B cell (primary cell): ENCODE measurements at regions not wholly inside any gene's neighbourhood (a gene's known extent, or its start where the extent isn't known, plus 50 kb on each side); places are given as distances from the start of the nearest gene placed in this dataset.

ENCODE experiments used
- ATAC-seq: fragments of 200-7000 bp; cut with Tn5 transposase; one replicate; pipeline ENCODE4 v1.10.0; 2021; ENCODE audit warnings: low read depth, mild to moderate bottlenecking, moderate number of reproducible peaks, moderate library complexity
- CTCF ChIA-PET: fragments of 350-600 bp; sonication (Branson Sonifier 250); formaldehyde crosslinking; loops from one replicate; lab custom pipeline; 2021; ENCODE audit warnings: antibody characterized with exemption, inconsistent platforms; lab: Charles Lee
- POLR2A ChIA-PET: fragments of 350-600 bp; sonication (Branson Sonifier 250); formaldehyde crosslinking; loops from one replicate; lab custom pipeline; 2021; ENCODE audit warnings: antibody characterized with exemption; lab: Charles Lee
- DNase-seq: peaks from one replicate; pipeline ENCODE4 v3.0.0; 2013
- H2AFZ ChIP-seq: 2 replicates; pipeline ENCODE4 v1.6.1; 2012; ENCODE audit warnings: mild to moderate bottlenecking, low read depth, low read length; ENCODE audit not compliant: insufficient read depth, poor library complexity, severe bottlenecking
- H3K27ac ChIP-seq, 2 donors: 1 replicate in 1 of 2; 2 replicates in 1 of 2; pipeline ENCODE4 v1.5.1; 2012 to 2013; ENCODE audit warnings: low read length in 2 of 2, mild to moderate bottlenecking in 2 of 2, moderate library complexity in 1 of 2
- H3K27me3 ChIP-seq, 4 experiments: fragments of 200-600 bp in 1 of 4; sonication (generic) in 1 of 4; replicated peaks in 1 of 4; 1 replicate in 2 of 4; 2 replicates in 2 of 4; pipeline versions ENCODE4 v1.6.1 to v1.7.0; 2013 to 2016; ENCODE audit warnings: low read length in 3 of 4, mild to moderate bottlenecking in 2 of 4, mixed read lengths in 1 of 4, moderate library complexity in 1 of 4; ENCODE audit not compliant: insufficient read depth in 4 of 4, control insufficient read depth in 3 of 4; ENCODE audit errors: control extremely low read depth in 1 of 4
- H3K36me3 ChIP-seq, 2 experiments: replicated peaks in 1 of 2; 1 replicate in 1 of 2; 2 replicates in 1 of 2; pipeline versions ENCODE4 v1.6.1 to v1.7.1; 2013; ENCODE audit warnings: low read length in 1 of 2; ENCODE audit not compliant: insufficient read depth in 2 of 2, control insufficient read depth in 1 of 2; ENCODE audit errors: control extremely low read depth in 1 of 2, extremely low read depth in 1 of 2
- H3K4me1 ChIP-seq, 2 donors: fragments of 200-600 bp in 1 of 2; sonication (generic) in 1 of 2; 1 replicate in 1 of 2; 2 replicates in 1 of 2; pipeline versions ENCODE4 v1.5.1 to v1.6.1; 2013 to 2017; ENCODE audit warnings: low read length in 2 of 2; ENCODE audit not compliant: control insufficient read depth in 2 of 2, insufficient read depth in 2 of 2
- H3K4me2 ChIP-seq: replicated peaks from 2 replicates; pipeline ENCODE3; 2012; ENCODE audit warnings: mild to moderate bottlenecking, low read depth, low read length; ENCODE audit not compliant: poor library complexity, severe bottlenecking
- H3K4me3 ChIP-seq, 5 experiments: fragments of 200-600 bp in 1 of 5; sonication (generic) in 1 of 5; 1 replicate in 3 of 5; 2 replicates in 2 of 5; pipeline versions ENCODE4 v1.5.1 to v1.7.0; 2011 to 2016; ENCODE audit warnings: low read length in 4 of 5, mild to moderate bottlenecking in 4 of 5, low read depth in 2 of 5, control low read depth in 1 of 5, moderate library complexity in 1 of 5; ENCODE audit not compliant: insufficient read depth in 1 of 5; ENCODE audit errors: control extremely low read depth in 1 of 5, extremely low read depth in 1 of 5
- H3K79me2 ChIP-seq: fragments of 200-600 bp; sonication (generic); one replicate; pipeline ENCODE4 v1.6.0; 2016; ENCODE audit warnings: low read length; ENCODE audit not compliant: control insufficient read depth, insufficient read depth
- H3K9ac ChIP-seq: fragments of 200-600 bp; sonication (generic); 2 replicates; pipeline ENCODE4 v1.6.1; 2017; ENCODE audit warnings: mild to moderate bottlenecking, low read length, moderate library complexity
- H3K9me3 ChIP-seq, 3 donors: one replicate each; pipeline versions ENCODE4 v1.6.1 to v1.7.1; 2013; ENCODE audit warnings: low read length in 2 of 3; ENCODE audit not compliant: control insufficient read depth in 2 of 3, insufficient read depth in 1 of 3; ENCODE audit errors: control extremely low read depth in 1 of 3
- H4K20me1 ChIP-seq: 2 replicates; pipeline ENCODE4 v1.6.0; 2012; ENCODE audit warnings: mild to moderate bottlenecking, low read length; ENCODE audit not compliant: insufficient read depth, control insufficient read depth, poor library complexity, severe bottlenecking
- H3K27ac Mint-ChIP-seq: one replicate; pipeline ENCODE4 v1.8.0; 2021; ENCODE audit warnings: mixed read lengths
- H3K27me3 Mint-ChIP-seq: one replicate; pipeline ENCODE4 v1.8.0; 2021; ENCODE audit warnings: mixed read lengths
- H3K4me1 Mint-ChIP-seq: one replicate; pipeline ENCODE4 v1.8.0; 2021; ENCODE audit warnings: mixed read lengths
- H3K4me3 Mint-ChIP-seq: one replicate; pipeline ENCODE4 v1.8.0; 2021; ENCODE audit warnings: mixed read lengths
- H3K9me3 Mint-ChIP-seq: one replicate; pipeline ENCODE4 v1.8.0; 2022; ENCODE audit warnings: mixed read lengths; ENCODE audit not compliant: insufficient read depth
- CTCF ChIP-seq: fragments of 200-600 bp; IDR thresholded peaks from one replicate; pipeline ENCODE4 v1.8.0; 2022; ENCODE audit warnings: antibody characterized with exemption, mild to moderate bottlenecking
- EZH2 ChIP-seq: IDR thresholded peaks from 2 replicates; pipeline ENCODE4 v1.6.1; 2012; ENCODE audit warnings: borderline replicate concordance, low read depth, mild to moderate bottlenecking, moderate library complexity, low read length; ENCODE audit not compliant: insufficient read depth, poor library complexity, severe bottlenecking
- WGBS: methylation state at CpG from one replicate; pipeline ENCODE4 v1.1.5; 2013; ENCODE audit warnings: missing lambda C conversion rate; ENCODE audit not compliant: insufficient coverage; 5-methylcytosine and 5-hydroxymethylcytosine counted together
- intact Hi-C: fragments of 100-400 bp; cut with micrococcal nuclease; formaldehyde crosslinking; loops from one replicate; pipeline ENCODE4 v1.10.0; 2022

GRCh38 chr7:89618274-89618673, 536.0 kb upstream of the STEAP1 start:
- ATAC-seq = no peak
- POLR2A ChIA-PET = no interaction called here
- H3K4me3 ChIP-seq = no peak overlapping the region
- 0% methylated on average over 1 of the region's 3 CpGs for WGBS
- Mint-ChIP-seq H3K4me1 (no peaks in the 10 kb centered on the region), H3K4me3 (no peak overlapping the region), H3K27me3 (no peaks in the 10 kb centered on the region), H3K9me3 (no peaks in the 10 kb centered on the region), H3K27ac (no peak overlapping the region)
- no peak overlapping the region for H2AFZ ChIP-seq
- H3K4me2 ChIP-seq = no peak overlapping the region
- no peaks in the 10 kb centered on the region for H3K79me2 ChIP-seq
- no peaks in the 10 kb centered on the region for H4K20me1 ChIP-seq
- no peaks in the 10 kb centered on the region for H3K9me3 ChIP-seq
- no peak for TF ChIP-seq EZH2
- no peak for TF ChIP-seq CTCF
- no peaks in the 10 kb centered on the region for H3K36me3 ChIP-seq
- no peak for DNase-seq
- H3K27ac ChIP-seq = no peak overlapping the region
- CTCF ChIA-PET = no interaction called here
- intact Hi-C loops = no loop called here
- H3K27me3 ChIP-seq = no peaks in the 10 kb centered on the region
- no peak overlapping the region for H3K9ac ChIP-seq
- no peaks in the 10 kb centered on the region for H3K4me1 ChIP-seq

DNA sequence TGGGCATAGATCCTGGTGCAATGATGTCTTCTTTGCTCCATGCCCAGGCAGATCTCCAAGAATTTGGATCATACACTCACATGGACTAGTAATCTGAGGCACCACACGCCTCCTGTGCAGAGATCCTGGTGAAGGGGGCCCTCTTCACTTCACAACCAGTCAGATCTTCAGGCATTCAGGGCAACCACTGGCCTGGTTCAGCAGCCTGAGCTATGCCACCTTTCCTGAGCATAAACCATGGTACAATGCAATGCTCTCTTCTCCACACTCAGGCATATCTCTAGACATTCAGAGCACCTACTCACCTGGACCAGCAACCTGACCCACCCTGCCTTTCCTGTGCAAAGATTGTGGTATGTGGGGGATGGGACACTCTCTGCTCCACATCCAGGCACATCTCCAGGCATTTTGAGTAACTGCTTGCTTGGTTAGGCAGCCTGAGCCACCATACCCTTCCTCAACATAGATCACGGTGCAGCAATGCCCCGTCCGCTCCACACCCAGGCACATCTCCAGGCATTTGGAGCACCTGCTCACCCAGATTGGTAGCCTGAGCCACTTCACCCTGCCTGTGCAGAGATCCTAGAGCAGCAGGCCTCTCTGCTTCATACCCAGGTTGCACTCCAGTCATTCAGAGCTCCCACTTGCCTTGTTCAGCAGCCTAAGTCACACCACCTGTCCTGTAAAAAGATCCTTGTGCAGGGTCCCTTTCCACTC, 532.2 kb upstream of the STEAP1 start:
- Histone ChIP-seq H3K4me2 (no peak overlapping the region), H4K20me1 (no peaks in the 10 kb centered on the region), H3K36me3 (no peaks in the 10 kb centered on the region), H3K4me3 (no peak overlapping the region), H2AFZ (no peak overlapping the region), H3K79me2 (no peaks in the 10 kb centered on the region), H3K9me3 (peaks cover 0 to 4% (median 0%) of the 10 kb centered on the region in 3 donors), H3K4me1 (no peaks in the 10 kb centered on the region), H3K9ac (no peak overlapping the region), H3K27me3 (no peaks in the 10 kb centered on the region), H3K27ac (no peak overlapping the region)
- no peaks in the 10 kb centered on the region for H3K27me3 Mint-ChIP-seq
- DNase-seq = no peak
- H3K4me3 Mint-ChIP-seq = no peak overlapping the region
- no peak overlapping the region for H3K27ac Mint-ChIP-seq
- H3K4me1 Mint-ChIP-seq = no peaks in the 10 kb centered on the region
- H3K9me3 Mint-ChIP-seq = no peaks in the 10 kb centered on the region
- ChIA-PET CTCF (no interaction called here), POLR2A (no interaction called here)
- no peak for ATAC-seq
- TF ChIP-seq EZH2 (no peak), CTCF (no peak)
- 85% methylated on average over 4 of the region's 4 CpGs for WGBS
- intact Hi-C loops = no loop called here
